Uterus (tissue), 2 donors: ENCODE measurements at regions not wholly inside any gene's neighbourhood (a gene's known extent, or its start where the extent isn't known, plus 50 kb on each side); places are given as distances from the start of the nearest gene placed in this dataset.

Experiments used
- POLR2A ChIP-seq, 2 donors: fragments of 450-650 bp; IDR thresholded peaks; one replicate each; pipeline ENCODE4 v1.6.1; 2016; ENCODE audit warnings: antibody characterized with exemption in 2 of 2, mild to moderate bottlenecking in 1 of 2, moderate library complexity in 1 of 2
- TF ChIP-seq, protein P1 (sequence below), 4 experiments: fragments of 200-600 bp in 2 of 4; fragments of 450-650 bp in 2 of 4; sonication (generic) in 2 of 4; IDR thresholded peaks; one replicate each; pipeline ENCODE4 v1.5.1; 2016 to 2019; ENCODE audit warnings: antibody characterized with exemption in 4 of 4, mild to moderate bottlenecking in 2 of 4, moderate library complexity in 1 of 4

DNA sequence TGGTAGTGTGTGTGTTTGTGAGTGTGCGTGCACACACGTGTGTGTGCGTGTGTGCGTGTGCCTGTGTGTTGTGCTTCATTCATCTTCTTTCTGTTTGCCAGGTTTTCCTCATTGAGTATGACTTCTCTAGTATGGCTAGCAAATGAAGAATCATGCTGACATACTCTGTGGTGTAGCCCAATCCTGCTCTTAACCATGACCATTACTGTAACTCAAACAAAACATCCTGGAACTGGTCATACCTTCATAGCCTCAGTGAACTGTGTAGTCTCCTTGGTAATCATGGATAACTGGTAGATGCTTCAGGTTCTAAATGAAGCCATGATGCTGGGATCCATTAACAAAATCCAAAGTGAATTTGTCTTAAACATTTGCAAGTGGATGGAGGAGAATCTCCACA lies 1117.7 kb downstream of the BCL11B start:
- TF ChIP-seq, protein P1, sequence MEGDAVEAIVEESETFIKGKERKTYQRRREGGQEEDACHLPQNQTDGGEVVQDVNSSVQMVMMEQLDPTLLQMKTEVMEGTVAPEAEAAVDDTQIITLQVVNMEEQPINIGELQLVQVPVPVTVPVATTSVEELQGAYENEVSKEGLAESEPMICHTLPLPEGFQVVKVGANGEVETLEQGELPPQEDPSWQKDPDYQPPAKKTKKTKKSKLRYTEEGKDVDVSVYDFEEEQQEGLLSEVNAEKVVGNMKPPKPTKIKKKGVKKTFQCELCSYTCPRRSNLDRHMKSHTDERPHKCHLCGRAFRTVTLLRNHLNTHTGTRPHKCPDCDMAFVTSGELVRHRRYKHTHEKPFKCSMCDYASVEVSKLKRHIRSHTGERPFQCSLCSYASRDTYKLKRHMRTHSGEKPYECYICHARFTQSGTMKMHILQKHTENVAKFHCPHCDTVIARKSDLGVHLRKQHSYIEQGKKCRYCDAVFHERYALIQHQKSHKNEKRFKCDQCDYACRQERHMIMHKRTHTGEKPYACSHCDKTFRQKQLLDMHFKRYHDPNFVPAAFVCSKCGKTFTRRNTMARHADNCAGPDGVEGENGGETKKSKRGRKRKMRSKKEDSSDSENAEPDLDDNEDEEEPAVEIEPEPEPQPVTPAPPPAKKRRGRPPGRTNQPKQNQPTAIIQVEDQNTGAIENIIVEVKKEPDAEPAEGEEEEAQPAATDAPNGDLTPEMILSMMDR (IDR thresholded peaks at IDR 0.05), result no peak
- no peak for TF ChIP-seq POLR2A (IDR thresholded peaks at IDR 0.05)
